Naive thymus-derived CD8-positive, alpha-beta T cell (primary cell): ENCODE measurements at regions not wholly inside any gene's neighbourhood (a gene's known extent, or its start where the extent isn't known, plus 50 kb on each side); places are given as distances from the start of the nearest gene placed in this dataset.

Experiments
- ATAC-seq, 2 donors: fragments of 150-1000 bp; cut with Tn5 transposase in 1 of 2; sonication (Bioruptor Pico), chemical (Tn5 transposase) in 1 of 2; 1 replicate in 1 of 2; 2 replicates in 1 of 2; pipeline ENCODE4 v1.10.0; 2021; ENCODE audit warnings: mild to moderate bottlenecking in 2 of 2, moderate library complexity in 2 of 2
- POLR2A ChIA-PET: fragments of 350-600 bp; sonication (Branson Sonifier 250); formaldehyde crosslinking; loops from one replicate; lab custom pipeline; 2021; ENCODE audit warnings: antibody characterized with exemption; lab: Charles Lee
- DNase-seq, 10 donors: peaks; one replicate each; pipeline versions ENCODE4 v3.0.0 to v3.0.0-alpha.2; 2020 to 2022
- H3K27ac Mint-ChIP-seq, 10 donors: one replicate each; pipeline ENCODE4 v1.8.0; 2020 to 2022; ENCODE audit warnings: mild to moderate bottlenecking in 10 of 10, mixed read lengths in 10 of 10, moderate library complexity in 4 of 10, inconsistent platforms in 1 of 10
- H3K27me3 Mint-ChIP-seq, 5 donors: one replicate each; pipeline ENCODE4 v1.8.0; 2021 to 2022; ENCODE audit warnings: mixed read lengths in 5 of 5
- H3K36me3 Mint-ChIP-seq, 3 donors: one replicate each; pipeline ENCODE4 v1.8.0; 2020 to 2022; ENCODE audit warnings: mixed read lengths in 3 of 3, mild to moderate bottlenecking in 2 of 3, inconsistent platforms in 1 of 3
- H3K4me1 Mint-ChIP-seq, 4 donors: one replicate each; pipeline ENCODE4 v1.8.0; 2021 to 2022; ENCODE audit warnings: mixed read lengths in 4 of 4
- H3K4me3 Mint-ChIP-seq, 10 donors: one replicate each; pipeline ENCODE4 v1.8.0; 2020 to 2022; ENCODE audit warnings: mild to moderate bottlenecking in 10 of 10, mixed read lengths in 10 of 10, moderate library complexity in 6 of 10, inconsistent platforms in 1 of 10
- H3K9me3 Mint-ChIP-seq, 9 donors: one replicate each; pipeline ENCODE4 v1.8.0; 2020 to 2022; ENCODE audit warnings: mixed read lengths in 9 of 9, mild to moderate bottlenecking in 3 of 9, inconsistent platforms in 1 of 9, moderate library complexity in 1 of 9

DNA sequence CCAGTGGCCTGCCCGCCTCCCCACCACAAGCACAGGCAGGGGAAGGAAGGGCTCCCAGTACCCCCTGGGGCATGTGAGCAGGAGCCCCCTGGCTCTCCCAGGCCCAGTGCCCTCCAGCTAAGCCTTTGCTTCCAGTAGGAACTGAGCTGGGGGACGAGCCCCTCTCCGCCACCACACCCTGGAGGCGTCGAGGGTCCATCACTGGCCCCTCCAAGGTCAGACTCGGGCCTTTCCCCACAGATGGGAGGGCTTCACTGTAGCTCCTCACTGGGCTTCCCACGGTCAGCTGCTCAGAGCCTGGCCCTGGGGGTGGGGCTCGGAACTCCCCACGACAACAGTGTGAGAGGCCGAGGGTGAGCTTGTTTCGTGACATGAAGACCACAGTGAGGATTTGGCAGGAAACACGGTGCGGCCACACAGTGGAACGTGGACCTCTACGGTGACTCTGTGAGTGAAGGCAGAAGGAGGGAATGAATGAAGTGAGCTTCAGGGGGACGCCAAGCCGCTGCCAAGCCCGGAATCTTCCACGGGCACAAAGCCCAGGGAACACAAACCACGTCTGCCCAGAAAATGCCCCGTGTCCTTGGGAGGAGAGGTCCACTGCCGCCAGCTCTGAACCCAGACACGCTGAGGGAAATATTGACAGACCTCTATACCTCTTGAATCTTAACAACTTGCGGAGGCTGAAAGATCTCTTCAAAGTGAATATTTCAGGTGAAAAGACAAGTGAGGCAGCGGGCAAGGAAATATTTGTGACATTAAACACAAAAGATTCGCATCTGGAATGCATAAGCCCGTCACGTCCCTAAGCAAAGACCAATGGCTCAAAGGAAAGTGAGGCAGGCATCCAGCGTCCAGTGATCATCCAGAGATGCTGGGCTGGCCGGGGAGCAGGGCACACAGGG lies 144.8 kb upstream of the GPC1 start:
- DNase-seq (no peak), ATAC-seq (no peak)
- Mint-ChIP-seq H3K27me3 (peaks cover 0 to 3% (median 0%) of the 10 kb centered on the region in 5 donors), H3K4me1 (no peaks in the 10 kb centered on the region), H3K36me3 (no peaks in the 10 kb centered on the region), H3K4me3 (no peak overlapping the region), H3K27ac (no peak overlapping the region), H3K9me3 (no peaks in the 10 kb centered on the region)
- POLR2A ChIA-PET = interaction anchor here (0.8 kb wide), 1 partner anchor 17 kb away, joined by 3 read pairs; no protein-coding TSS in a partner anchor

- Mint-ChIP-seq H3K36me3 (no peaks in the 10 kb centered on the region), H3K9me3 (no peaks in the 10 kb centered on the region), H3K27me3 (peaks cover 0 to 4% (median 0%) of the 10 kb centered on the region in 5 donors), H3K4me3 (no peak overlapping the region), H3K4me1 (no peaks in the 10 kb centered on the region), H3K27ac (no peak overlapping the region)
- ATAC-seq (no peak), DNase-seq (no peak)
- POLR2A ChIA-PET = no interaction called here
These were observed 144.0 kb upstream of the GPC1 start for GRCh38 chr2:240291337-240292034.

DNA sequence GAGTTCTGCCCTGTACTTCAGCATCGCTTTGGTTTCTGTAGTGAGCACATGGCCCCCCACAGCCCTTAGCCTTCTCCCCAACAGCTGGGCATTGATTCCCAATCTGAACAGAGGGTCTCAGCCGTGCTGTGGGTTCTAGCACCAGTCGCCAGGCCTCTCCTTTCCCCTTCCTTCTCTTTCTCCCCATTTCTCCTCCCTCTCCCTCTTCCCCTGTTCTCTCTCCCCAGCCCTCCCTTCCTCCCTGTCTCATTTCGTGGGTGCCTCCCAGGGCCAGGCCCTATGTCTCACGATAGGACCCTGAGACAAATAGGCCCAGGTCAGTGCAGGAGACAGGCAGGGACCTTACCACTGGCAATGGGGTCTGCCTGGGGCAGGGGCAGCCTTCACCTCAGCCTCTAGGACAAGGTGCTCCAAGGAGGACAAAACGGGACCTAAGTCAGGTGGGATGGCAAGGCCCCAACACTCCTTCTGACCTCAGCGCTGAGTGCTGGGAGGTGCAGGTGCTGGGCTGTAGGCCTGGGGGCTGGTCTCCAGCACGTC lies 143.4 kb upstream of the GPC1 start:
- Mint-ChIP-seq H3K4me3 (no peak overlapping the region), H3K4me1 (no peaks in the 10 kb centered on the region), H3K36me3 (no peaks in the 10 kb centered on the region), H3K9me3 (no peaks in the 10 kb centered on the region), H3K27ac (no peak overlapping the region), H3K27me3 (peaks cover 0 to 4% (median 0%) of the 10 kb centered on the region in 5 donors)
- ATAC-seq (no peak), DNase-seq (no peak)
- POLR2A ChIA-PET = no interaction called here

DNA sequence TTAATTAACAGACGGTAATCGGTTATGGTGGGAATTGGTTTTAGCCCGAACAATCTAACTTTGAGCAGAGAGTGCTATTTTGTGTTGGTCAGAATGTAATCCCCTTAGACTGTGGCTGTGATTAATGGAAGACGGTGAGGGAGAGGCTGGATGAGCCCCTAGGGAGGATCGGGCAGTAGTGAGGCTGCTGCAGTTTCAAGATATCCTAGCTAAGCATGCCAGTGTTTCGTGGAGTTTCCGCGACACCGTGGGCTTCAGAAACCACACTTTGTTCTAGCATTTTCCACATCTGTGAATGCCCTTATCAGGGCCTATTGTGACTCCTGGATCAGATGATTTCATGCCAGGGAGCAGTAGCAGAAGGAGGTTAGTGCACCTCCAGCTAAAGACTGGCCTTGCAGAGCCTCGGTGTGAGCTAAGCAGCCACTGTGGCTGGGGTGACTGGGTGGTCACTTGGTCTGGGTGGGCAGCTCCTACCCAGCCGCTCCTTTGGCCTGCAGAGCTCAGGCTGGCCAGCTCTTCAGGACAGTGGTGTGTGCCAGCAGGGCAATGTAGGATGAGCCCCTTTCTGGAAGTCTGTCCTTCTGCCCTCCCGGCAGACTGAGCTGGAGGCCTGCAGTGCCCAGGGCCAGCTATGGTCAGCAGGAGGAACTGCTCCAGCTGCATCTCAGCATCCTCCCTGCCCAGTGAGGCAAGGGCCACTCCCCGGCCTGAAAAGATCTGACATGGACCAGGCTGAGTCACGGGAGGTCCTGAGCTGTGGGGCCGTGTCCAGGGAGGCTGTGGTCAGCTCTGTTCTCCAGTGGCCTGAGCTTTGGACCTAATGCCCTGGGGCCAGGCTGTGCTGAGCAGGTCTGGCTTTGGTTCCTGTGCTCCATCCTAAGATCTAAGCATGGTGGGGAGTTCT lies 142.6 kb upstream of the GPC1 start:
- DNase-seq (no peak), ATAC-seq (no peak)
- H3K36me3 Mint-ChIP-seq = no peaks in the 10 kb centered on the region
- POLR2A ChIA-PET = no interaction called here
- H3K27me3 Mint-ChIP-seq = peaks cover 0 to 4% (median 0%) of the 10 kb centered on the region in 5 donors
- no peak overlapping the region for H3K4me3 Mint-ChIP-seq
- no peak overlapping the region for H3K27ac Mint-ChIP-seq
- H3K9me3 Mint-ChIP-seq = no peaks in the 10 kb centered on the region
- no peaks in the 10 kb centered on the region for H3K4me1 Mint-ChIP-seq

GRCh38 chr2:240293557-240294461 lies 141.7 kb upstream of the GPC1 start:
- H3K27me3 Mint-ChIP-seq = peaks cover 0 to 4% (median 0%) of the 10 kb centered on the region in 5 donors
- POLR2A ChIA-PET = no interaction called here
- no peaks in the 10 kb centered on the region for H3K9me3 Mint-ChIP-seq
- no peaks in the 10 kb centered on the region for H3K36me3 Mint-ChIP-seq
- ATAC-seq (no peak), DNase-seq (no peak)
- no peak overlapping the region for H3K27ac Mint-ChIP-seq
- H3K4me1 Mint-ChIP-seq = no peaks in the 10 kb centered on the region
- no peak overlapping the region for H3K4me3 Mint-ChIP-seq

- POLR2A ChIA-PET = no interaction called here
- DNase-seq (no peak), ATAC-seq (no peak)
- H3K27ac Mint-ChIP-seq = no peak overlapping the region
- H3K4me1 Mint-ChIP-seq = no peaks in the 10 kb centered on the region
- H3K9me3 Mint-ChIP-seq = no peaks in the 10 kb centered on the region
- H3K27me3 Mint-ChIP-seq = peaks cover 0 to 5% (median 0%) of the 10 kb centered on the region in 5 donors
- no peak overlapping the region for H3K4me3 Mint-ChIP-seq
- no peaks in the 10 kb centered on the region for H3K36me3 Mint-ChIP-seq
These were observed 140.9 kb upstream of the GPC1 start for GRCh38 chr2:240294514-240294913.

- POLR2A ChIA-PET = no interaction called here
- ATAC-seq = no peak
- no peak for DNase-seq
- no peaks in the 10 kb centered on the region for H3K36me3 Mint-ChIP-seq
- H3K27ac Mint-ChIP-seq = no peak overlapping the region
- H3K9me3 Mint-ChIP-seq = no peaks in the 10 kb centered on the region
- H3K27me3 Mint-ChIP-seq = peaks cover 0 to 9% (median 0%) of the 10 kb centered on the region in 5 donors
- no peaks in the 10 kb centered on the region for H3K4me1 Mint-ChIP-seq
- no peak overlapping the region for H3K4me3 Mint-ChIP-seq
These were observed 140.0 kb upstream of the GPC1 start for GRCh38 chr2:240295256-240296103.

DNA sequence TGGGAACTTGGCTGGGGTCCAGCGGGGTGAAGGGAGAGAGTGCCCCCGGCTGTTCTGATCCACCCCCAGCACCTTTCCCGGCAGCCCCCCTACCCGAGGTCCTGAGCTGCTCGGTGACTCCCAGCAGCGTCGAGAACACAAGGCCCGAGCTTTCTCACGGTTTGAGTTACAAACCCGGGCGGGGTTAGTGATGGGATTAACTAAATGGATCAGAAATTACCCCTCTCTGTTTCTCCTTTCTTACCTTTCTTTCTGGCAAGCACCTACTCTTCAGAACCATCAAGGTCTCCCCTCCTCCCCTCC lies 139.4 kb upstream of the GPC1 start:
- Mint-ChIP-seq H3K27ac (peak overlapping the region in 1 of 10 donors; percentile 76), H3K36me3 (no peaks in the 10 kb centered on the region), H3K4me3 (no peak overlapping the region), H3K4me1 (no peaks in the 10 kb centered on the region), H3K9me3 (no peaks in the 10 kb centered on the region), H3K27me3 (peaks cover 0 to 14% (median 0%) of the 10 kb centered on the region in 5 donors)
- DNase-seq (no peak), ATAC-seq (no peak)
- POLR2A ChIA-PET = no interaction called here

- Mint-ChIP-seq H3K4me3 (no peak overlapping the region), H3K27ac (peak overlapping the region in 1 of 10 donors; percentile 76), H3K4me1 (no peaks in the 10 kb centered on the region), H3K27me3 (peaks cover 0 to 20% (median 0%) of the 10 kb centered on the region in 5 donors), H3K36me3 (no peaks in the 10 kb centered on the region), H3K9me3 (no peaks in the 10 kb centered on the region)
- no peak for DNase-seq
- no peak for ATAC-seq
- POLR2A ChIA-PET = no interaction called here
These were observed 138.8 kb upstream of the GPC1 start for GRCh38 chr2:240296476-240297255.

DNA sequence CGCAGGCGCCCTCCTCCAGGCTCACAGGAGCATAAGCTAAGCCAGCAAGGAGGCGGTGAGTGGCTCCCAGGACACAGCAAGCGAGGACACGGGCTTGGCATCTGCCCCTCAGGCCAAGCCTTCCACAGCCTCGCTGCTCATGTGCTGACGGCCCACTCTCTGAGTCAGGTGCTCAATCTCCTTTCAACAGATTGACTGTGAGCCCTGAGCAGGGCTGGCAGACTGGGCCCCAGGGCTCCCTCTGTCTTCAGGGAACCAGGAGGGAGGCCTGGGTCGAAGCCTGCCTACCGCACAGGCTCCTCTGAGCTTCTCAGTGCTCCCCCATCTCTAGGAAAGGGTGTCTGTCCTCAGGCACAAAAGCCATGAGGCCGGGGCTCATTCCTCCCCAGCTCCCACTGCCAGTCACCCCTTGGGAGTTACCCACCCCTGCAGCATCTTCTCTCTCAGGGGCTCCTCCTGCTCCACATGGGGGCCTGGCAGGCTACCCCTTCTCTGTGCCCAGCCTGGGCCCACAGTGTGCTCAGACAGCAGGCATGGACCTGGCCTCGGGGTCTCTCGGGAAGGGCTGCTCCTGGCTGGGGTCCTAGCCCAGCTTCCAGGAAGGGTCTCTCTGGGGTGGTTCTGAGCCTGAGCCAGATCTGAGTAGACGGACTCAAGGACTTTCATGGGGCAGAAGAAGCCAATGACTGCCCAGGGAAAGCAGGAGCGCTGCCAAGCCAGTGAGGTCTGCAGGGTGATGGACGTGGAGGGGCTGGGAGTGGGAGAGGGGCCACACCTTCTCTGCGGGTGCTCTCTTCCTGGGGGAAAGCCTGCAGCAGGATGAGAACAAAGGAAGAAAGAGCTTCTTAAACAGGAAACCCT lies 138.0 kb upstream of the GPC1 start:
- ATAC-seq (no peak), DNase-seq (no peak)
- no peaks in the 10 kb centered on the region for H3K9me3 Mint-ChIP-seq
- no peaks in the 10 kb centered on the region for H3K4me1 Mint-ChIP-seq
- peaks cover 0 to 26% (median 3%) of the 10 kb centered on the region in 5 donors for H3K27me3 Mint-ChIP-seq
- H3K4me3 Mint-ChIP-seq = no peak overlapping the region
- no peaks in the 10 kb centered on the region for H3K36me3 Mint-ChIP-seq
- H3K27ac Mint-ChIP-seq = no peak overlapping the region
- POLR2A ChIA-PET = no interaction called here
